HCT116 (cell line): ENCODE measurements at regions not wholly inside any gene's neighbourhood (a gene's known extent, or its start where the extent isn't known, plus 50 kb on each side); places are given as distances from the start of the nearest gene placed in this dataset.

Experiments
- ATAC-seq: fragments of 200-7000 bp; cut with Tn5 transposase; 2 replicates; pipeline ENCODE4 v1.9.1; 2020; ENCODE audit warnings: mild to moderate bottlenecking, moderate library complexity
- BruUV-seq: library from RNA; stranded (reverse); fragments of 400-500 nt; replicated peaks from 2 replicates; lab custom pipeline; 2021; lab: Mats Ljungman, UMichigan
- CTCF ChIA-PET: fragments of 300-600 bp; sonication (Branson Sonifier 250); formaldehyde crosslinking; loops from one replicate; lab custom pipeline; 2021; ENCODE audit warnings: antibody characterized with exemption; lab: Charles Lee
- POLR2A ChIA-PET: fragments of 300-600, 350-600 bp; sonication (Branson Sonifier 250); formaldehyde crosslinking; loops from one replicate; lab custom pipeline; 2021; ENCODE audit warnings: antibody characterized with exemption; lab: Charles Lee
- RAD21 ChIA-PET, 2 experiments: fragments of 300-600 bp; sonication (Branson Sonifier 250); formaldehyde crosslinking; loops; one replicate each; lab custom pipeline; 2023; ENCODE audit warnings: low total read pairs in 2 of 2; ENCODE audit not compliant: uncharacterized antibody in 2 of 2, unreplicated experiment in 2 of 2, low non-redundant PET in 1 of 2; lab: Charles Lee
- DNase-seq: peaks from one replicate; pipeline ENCODE4 v3.0.0-alpha.2; 2010; ENCODE audit warnings: low read depth, low spot score
- H2AFZ ChIP-seq: fragments of 200-600 bp; shearing (Covaris generic), sonication (generic); 2 replicates; pipeline ENCODE4 v1.6.1; 2017; ENCODE audit warnings: low read depth, mixed run types, mixed read lengths, antibody characterized with exemption, low read length; ENCODE audit not compliant: poor library complexity, severe bottlenecking
- H3K27ac ChIP-seq: 2 replicates; pipeline ENCODE4 v1.5.1; 2012; ENCODE audit warnings: low read depth, low read length
- H3K27me3 ChIP-seq: fragments of 200-600 bp; sonication (generic); 2 replicates; pipeline ENCODE4 v1.6.1; 2016; ENCODE audit warnings: mixed run types, low read length, mixed read lengths; ENCODE audit not compliant: insufficient read depth
- H3K36me3 ChIP-seq, 2 experiments: fragments of 200-500 bp in 1 of 2; fragments of 200-600 bp in 1 of 2; sonication (Bioruptor generic) in 1 of 2; sonication (generic) in 1 of 2; 2 replicates each; pipeline versions ENCODE4 v1.5.1 to v1.6.1; 2014 to 2016; ENCODE audit warnings: low read length in 2 of 2, inconsistent platforms in 1 of 2, mixed read lengths in 1 of 2, mixed run types in 1 of 2; ENCODE audit not compliant: insufficient read depth in 2 of 2, control insufficient read depth in 1 of 2
- H3K4me1 ChIP-seq, 2 experiments: fragments of 200-600 bp in 1 of 2; sonication (generic) in 1 of 2; 2 replicates each; pipeline versions ENCODE4 v1.5.1 to v1.6.1; 2012 to 2017; ENCODE audit warnings: low read length in 2 of 2, inconsistent platforms in 1 of 2, mild to moderate bottlenecking in 1 of 2, mixed read lengths in 1 of 2, mixed run types in 1 of 2, moderate library complexity in 1 of 2; ENCODE audit not compliant: insufficient read depth in 2 of 2, control insufficient read depth in 1 of 2
- H3K4me2 ChIP-seq: fragments of 200-600 bp; sonication (generic); 2 replicates; pipeline ENCODE4 v1.6.1; 2017; ENCODE audit warnings: mixed run types, low read length, mixed read lengths
- H3K4me3 ChIP-seq, 2 experiments: fragments of 200-600 bp in 1 of 2; sonication (generic) in 1 of 2; replicated peaks in 1 of 2; 2 replicates each; pipeline ENCODE4 v1.5.1; 2011 to 2016; ENCODE audit warnings: low read length in 2 of 2, control low read depth in 1 of 2, low read depth in 1 of 2, mild to moderate bottlenecking in 1 of 2, mixed read lengths in 1 of 2, mixed run types in 1 of 2
- H3K79me2 ChIP-seq: fragments of 200-600 bp; sonication (generic); 2 replicates; pipeline ENCODE4 v1.6.1; 2017; ENCODE audit warnings: mild to moderate bottlenecking, mixed run types, low read length, moderate library complexity, mixed read lengths; ENCODE audit not compliant: insufficient read depth
- H3K9ac ChIP-seq: fragments of 200-600 bp; sonication (generic); 2 replicates; pipeline ENCODE4 v1.6.1; 2016; ENCODE audit warnings: low read length, mixed read lengths
- H3K9me2 ChIP-seq: fragments of 200-600 bp; sonication (generic), shearing (Covaris generic); 2 replicates; pipeline ENCODE4 v1.6.1; 2017; ENCODE audit warnings: mixed run types, mild to moderate bottlenecking, moderate library complexity; ENCODE audit not compliant: insufficient read depth
- H3K9me3 ChIP-seq, 2 experiments: fragments of 200-500 bp in 1 of 2; fragments of 200-600 bp in 1 of 2; sonication (Bioruptor generic) in 1 of 2; sonication (generic) in 1 of 2; 2 replicates each; pipeline ENCODE4 v1.6.1; 2014 to 2017; ENCODE audit warnings: low read length in 2 of 2, mixed read lengths in 2 of 2, inconsistent platforms in 1 of 2, low read depth in 1 of 2, mild to moderate bottlenecking in 1 of 2, mixed run types in 1 of 2, moderate library complexity in 1 of 2; ENCODE audit not compliant: control insufficient read depth in 1 of 2, insufficient read depth in 1 of 2
- H4K20me1 ChIP-seq: fragments of 200-600 bp; sonication (generic), shearing (Covaris generic); 2 replicates; pipeline ENCODE4 v1.6.1; 2017; ENCODE audit warnings: mixed run types, mild to moderate bottlenecking, moderate library complexity; ENCODE audit not compliant: insufficient read depth
- ATF3 ChIP-seq: IDR thresholded peaks from 2 replicates; pipeline ENCODE4 v1.6.1; 2012
- CEBPB ChIP-seq: IDR thresholded peaks from 2 replicates; pipeline ENCODE4 v1.6.1; 2012; ENCODE audit warnings: low read depth
- EGR1 ChIP-seq: IDR thresholded peaks from 2 replicates; pipeline ENCODE4 v1.6.1; 2012; ENCODE audit warnings: low read depth
- ELF1 ChIP-seq: IDR thresholded peaks from 2 replicates; pipeline ENCODE4 v1.6.1; 2012; ENCODE audit warnings: low read depth, borderline replicate concordance
- MAX ChIP-seq: IDR thresholded peaks from 2 replicates; pipeline ENCODE4 v1.6.1; 2012
- POLR2AphosphoS5 ChIP-seq: IDR thresholded peaks from 2 replicates; pipeline ENCODE4 v1.6.1; 2011; ENCODE audit warnings: mild to moderate bottlenecking, low read depth, low read length, moderate library complexity
- REST ChIP-seq: IDR thresholded peaks from 2 replicates; pipeline ENCODE4 v1.6.1; 2012; ENCODE audit warnings: low read depth
- YY1 ChIP-seq: IDR thresholded peaks from 2 replicates; pipeline ENCODE4 v1.6.1; 2011; ENCODE audit warnings: low read length, low read depth, moderate library complexity, mild to moderate bottlenecking; ENCODE audit not compliant: insufficient replicate concordance; ENCODE audit errors: extremely low read depth
- ZFX ChIP-seq: fragments of 450-650 bp; IDR thresholded peaks from 2 replicates; pipeline ENCODE4 v1.6.1; 2017
- ZNF274 ChIP-seq: fragments of 200-500 bp; sonication (Bioruptor generic); IDR thresholded peaks from 2 replicates; pipeline ENCODE4 v1.6.1; 2014; ENCODE audit warnings: mild to moderate bottlenecking, low read depth, low read length, inconsistent platforms
- intact Hi-C: fragments of 100-400 bp; cut with micrococcal nuclease; formaldehyde crosslinking; loops from 2 replicates; pipeline ENCODE4 v1.10.0; 2022

GRCh38 chr13:50684366-50684765 is 159.1 kb downstream of the DLEU7 start:
- DNase-seq (no peak), ATAC-seq (no peak)
- no peaks in the 10 kb centered on the region for H3K79me2 ChIP-seq
- no peaks in the 10 kb centered on the region for H3K36me3 ChIP-seq
- H3K4me1 ChIP-seq = no peaks in the 10 kb centered on the region
- H4K20me1 ChIP-seq = no peaks in the 10 kb centered on the region
- no peaks in the 10 kb centered on the region for H3K27me3 ChIP-seq
- no peak overlapping the region for H3K9ac ChIP-seq
- no peak overlapping the region for H2AFZ ChIP-seq
- ChIA-PET RAD21 (no interaction called here), POLR2A (no interaction called here), CTCF (no interaction called here)
- H3K4me3 ChIP-seq = no peak overlapping the region
- H3K9me3 ChIP-seq = no peaks in the 10 kb centered on the region
- no peaks in the 10 kb centered on the region for H3K9me2 ChIP-seq
- no peak overlapping the region for H3K27ac ChIP-seq
- TF ChIP-seq REST (no peak), MAX (no peak), ATF3 (no peak), CEBPB (no peak), YY1 (no peak), EGR1 (no peak), ELF1 (no peak), POLR2AphosphoS5 (no peak), ZNF274 (no peak), ZFX (no peak)
- intact Hi-C loops = no loop called here
- BruUV-seq = no TSS peak
- H3K4me2 ChIP-seq = no peak overlapping the region
